ENCODE measurements at regions not wholly inside any gene's neighbourhood (a gene's known extent, or its start where the extent isn't known, plus 50 kb on each side); places are given as distances from the start of the nearest gene placed in this dataset.

DNA sequence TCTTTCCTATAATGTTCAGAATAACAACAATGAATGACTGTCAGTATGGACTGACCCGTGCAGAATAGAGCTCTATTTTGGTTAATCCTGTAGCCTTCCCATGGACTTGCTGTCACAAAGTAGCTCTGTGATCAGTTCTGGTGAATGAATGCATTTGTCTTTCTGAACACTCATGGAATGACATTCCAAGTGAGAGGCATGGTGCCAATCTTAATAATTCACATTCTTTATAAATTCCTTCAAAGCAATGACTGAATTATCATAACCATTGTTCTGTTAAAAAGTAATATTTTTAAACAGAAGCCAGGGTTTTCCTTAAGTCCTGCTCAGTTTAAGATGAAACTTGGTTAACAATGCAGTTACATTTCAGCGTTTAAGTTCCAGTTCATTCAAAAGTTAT, 360.5 kb downstream of the ICE1 start:
- no peak for TF ChIP-seq EZH2 (IDR thresholded peaks at IDR 0.05; ENCODE audit: low read length, unreplicated experiment)
- TF ChIP-seq, protein P1, sequence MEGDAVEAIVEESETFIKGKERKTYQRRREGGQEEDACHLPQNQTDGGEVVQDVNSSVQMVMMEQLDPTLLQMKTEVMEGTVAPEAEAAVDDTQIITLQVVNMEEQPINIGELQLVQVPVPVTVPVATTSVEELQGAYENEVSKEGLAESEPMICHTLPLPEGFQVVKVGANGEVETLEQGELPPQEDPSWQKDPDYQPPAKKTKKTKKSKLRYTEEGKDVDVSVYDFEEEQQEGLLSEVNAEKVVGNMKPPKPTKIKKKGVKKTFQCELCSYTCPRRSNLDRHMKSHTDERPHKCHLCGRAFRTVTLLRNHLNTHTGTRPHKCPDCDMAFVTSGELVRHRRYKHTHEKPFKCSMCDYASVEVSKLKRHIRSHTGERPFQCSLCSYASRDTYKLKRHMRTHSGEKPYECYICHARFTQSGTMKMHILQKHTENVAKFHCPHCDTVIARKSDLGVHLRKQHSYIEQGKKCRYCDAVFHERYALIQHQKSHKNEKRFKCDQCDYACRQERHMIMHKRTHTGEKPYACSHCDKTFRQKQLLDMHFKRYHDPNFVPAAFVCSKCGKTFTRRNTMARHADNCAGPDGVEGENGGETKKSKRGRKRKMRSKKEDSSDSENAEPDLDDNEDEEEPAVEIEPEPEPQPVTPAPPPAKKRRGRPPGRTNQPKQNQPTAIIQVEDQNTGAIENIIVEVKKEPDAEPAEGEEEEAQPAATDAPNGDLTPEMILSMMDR (conservative IDR thresholded peaks at IDR 0.05; ENCODE audit: low read depth, low read length) = no peak

All from PC-3 (cell line).